ENCODE measurements at regions not wholly inside any gene's neighbourhood (a gene's known extent, or its start where the extent isn't known, plus 50 kb on each side); places are given as distances from the start of the nearest gene placed in this dataset.

- no peaks in the 10 kb centered on the region for H3K9me1 ChIP-seq (ENCODE audit: control insufficient read depth, extremely low read depth, insufficient read depth, low read length)
- DNase-seq (ENCODE audit: low read depth, low spot score): no peak
- H3K4me3 ChIP-seq (ENCODE audit: control insufficient read depth in 2 of 3, extremely low read depth in 1 of 3, insufficient read depth in 2 of 3, low read depth in 1 of 3, low read length in 3 of 3): no peak overlapping the region
- peak overlapping the region; percentile 77 for H2AFZ ChIP-seq (ENCODE audit: control insufficient read depth, low read length)
- TF ChIP-seq CTCF (optimal IDR thresholded peaks at IDR 0.05 in 1 of 3, IDR thresholded peaks at IDR 0.05 in 1 of 3, conservative IDR thresholded peaks at IDR 0.05 in 1 of 3; ENCODE audit: extremely low read depth in 1 of 3, insufficient read depth in 2 of 3, low read length in 3 of 3) (no peak), EZH2 (IDR thresholded peaks at IDR 0.05; ENCODE audit: low read length) (no peak)
- peaks cover 9% of the 10 kb centered on the region for H3K4me1 ChIP-seq (ENCODE audit: control insufficient read depth, extremely low read depth, insufficient read depth, low read length)
- no peaks in the 10 kb centered on the region for H3K36me3 ChIP-seq (ENCODE audit: control insufficient read depth in 2 of 2, extremely low read depth in 1 of 2, insufficient read depth in 2 of 2, low read length in 2 of 2)
- H3K79me2 ChIP-seq (ENCODE audit: control insufficient read depth, insufficient read depth, low read length): no peaks in the 10 kb centered on the region
- dilution Hi-C loops (cut with MboI; ENCODE audit: extremely low pct_ligation_motif_present, low sequenced_read_pairs): no loop called here
- H3K4me2 ChIP-seq (ENCODE audit: control insufficient read depth, extremely low read depth, insufficient read depth, low read depth, low read length): peak overlapping the region; percentile 37
- no peaks in the 10 kb centered on the region for H4K20me1 ChIP-seq (ENCODE audit: control insufficient read depth, extremely low read depth, insufficient read depth, low read length)
- no peak overlapping the region for H3K9ac ChIP-seq (ENCODE audit: control insufficient read depth, extremely low read depth, insufficient read depth, low read length)
- no peak overlapping the region for H3K27ac ChIP-seq (ENCODE audit: control insufficient read depth, insufficient read depth, low read length)
- no peaks in the 10 kb centered on the region for H3K9me3 ChIP-seq (ENCODE audit: control insufficient read depth, low read depth, low read length)
- no peaks in the 10 kb centered on the region for H3K27me3 ChIP-seq (ENCODE audit: control insufficient read depth, extremely low read depth, insufficient read depth, low read length)
- FAIRE-seq: peak; percentile 95
Observed at GRCh38 chr10:33421789-33422462, 87.5 kb upstream of the NRP1 start.

- no peak for TF ChIP-seq CTCF (optimal IDR thresholded peaks at IDR 0.05 in 1 of 3, IDR thresholded peaks at IDR 0.05 in 1 of 3, conservative IDR thresholded peaks at IDR 0.05 in 1 of 3; ENCODE audit: extremely low read depth in 1 of 3, insufficient read depth in 2 of 3, low read length in 3 of 3)
- TF ChIP-seq EZH2 (IDR thresholded peaks at IDR 0.05; ENCODE audit: low read length): no peak
- DNase-seq (ENCODE audit: low read depth, low spot score) (no peak), FAIRE-seq (no peak)
- H3K27me3 ChIP-seq (ENCODE audit: control insufficient read depth, extremely low read depth, insufficient read depth, low read length): no peaks in the 10 kb centered on the region
- H3K4me1 ChIP-seq (ENCODE audit: control insufficient read depth, extremely low read depth, insufficient read depth, low read length): peaks cover 9% of the 10 kb centered on the region
- no peaks in the 10 kb centered on the region for H3K79me2 ChIP-seq (ENCODE audit: control insufficient read depth, insufficient read depth, low read length)
- H3K9ac ChIP-seq (ENCODE audit: control insufficient read depth, extremely low read depth, insufficient read depth, low read length): no peak overlapping the region
- no peaks in the 10 kb centered on the region for H3K9me3 ChIP-seq (ENCODE audit: control insufficient read depth, low read depth, low read length)
- no peaks in the 10 kb centered on the region for H3K9me1 ChIP-seq (ENCODE audit: control insufficient read depth, extremely low read depth, insufficient read depth, low read length)
- no peaks in the 10 kb centered on the region for H4K20me1 ChIP-seq (ENCODE audit: control insufficient read depth, extremely low read depth, insufficient read depth, low read length)
- H3K27ac ChIP-seq (ENCODE audit: control insufficient read depth, insufficient read depth, low read length): no peak overlapping the region
- no peaks in the 10 kb centered on the region for H3K36me3 ChIP-seq (ENCODE audit: control insufficient read depth in 2 of 2, extremely low read depth in 1 of 2, insufficient read depth in 2 of 2, low read length in 2 of 2)
- no peak overlapping the region for H3K4me3 ChIP-seq (ENCODE audit: control insufficient read depth in 2 of 3, extremely low read depth in 1 of 3, insufficient read depth in 2 of 3, low read depth in 1 of 3, low read length in 3 of 3)
- dilution Hi-C loops (cut with MboI; ENCODE audit: extremely low pct_ligation_motif_present, low sequenced_read_pairs): no loop called here
- H3K4me2 ChIP-seq (ENCODE audit: control insufficient read depth, extremely low read depth, insufficient read depth, low read depth, low read length): no peak overlapping the region
- no peak overlapping the region for H2AFZ ChIP-seq (ENCODE audit: control insufficient read depth, low read length)
Observed at GRCh38 chr10:33419311-33419710, 84.8 kb upstream of the NRP1 start.

All from keratinocyte (primary cell).